ENCODE measurements at regions not wholly inside any gene's neighbourhood (a gene's known extent, or its start where the extent isn't known, plus 50 kb on each side); places are given as distances from the start of the nearest gene placed in this dataset.
"Not testable (repeated sequence)": the region's sequence is repeated elsewhere in the genome, so short reads cannot be mapped to it uniquely, and the experiment has no call there.

DNA sequence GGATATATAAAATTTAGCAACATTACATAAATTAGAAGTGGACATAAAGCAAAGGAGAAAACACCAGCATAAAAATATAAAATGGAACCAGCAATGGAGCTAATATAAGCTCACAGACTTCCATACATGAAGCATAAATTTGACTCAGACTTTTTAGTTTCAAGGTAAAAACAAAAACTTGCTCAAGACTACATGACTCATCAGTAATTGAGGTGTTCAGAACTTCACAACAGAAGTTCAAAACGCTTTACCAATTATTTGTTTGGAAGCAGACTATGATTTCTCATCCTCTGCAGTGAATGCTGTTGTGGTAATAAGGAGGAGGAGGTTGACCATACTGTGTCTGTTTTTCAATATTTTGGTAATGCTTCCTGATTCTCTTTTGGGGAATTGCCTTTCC is 192.0 kb upstream of the MEIS1 start:
- DNase-seq (ENCODE audit: low read depth) = not testable (repeated sequence)

DNA sequence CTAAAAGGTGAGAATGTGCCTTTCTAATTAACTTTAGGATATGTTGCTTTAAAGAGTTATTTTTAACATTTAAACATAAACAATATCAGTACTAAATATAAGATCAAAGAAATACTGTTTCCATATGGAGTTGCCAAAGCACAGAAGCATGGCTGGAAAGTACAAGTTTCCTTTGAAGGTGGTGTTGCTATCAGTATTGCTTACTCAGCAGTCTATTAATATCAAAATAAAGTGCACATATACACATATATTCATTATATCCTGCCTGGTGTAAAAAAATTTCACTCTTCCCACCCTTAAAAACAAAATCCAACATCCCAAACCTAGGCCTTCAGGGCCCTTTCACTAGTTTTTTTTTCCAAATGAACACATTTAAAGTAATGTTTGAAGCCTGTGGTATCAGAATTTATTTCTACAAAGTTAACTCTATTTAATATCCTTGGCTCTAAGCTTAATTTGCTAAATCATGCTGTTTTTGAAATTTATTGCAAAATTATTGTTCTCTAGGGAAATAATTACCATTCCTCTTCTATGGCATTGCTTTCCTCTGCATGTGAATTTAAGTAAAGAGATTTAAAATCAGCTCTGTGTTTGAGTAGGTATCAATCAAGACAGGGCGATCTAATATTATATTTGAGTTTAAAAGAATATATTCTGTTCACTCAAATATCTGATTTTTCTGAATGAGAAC is 192.7 kb upstream of the MEIS1 start:
- DNase-seq (ENCODE audit: low read depth) = no peak

DNA sequence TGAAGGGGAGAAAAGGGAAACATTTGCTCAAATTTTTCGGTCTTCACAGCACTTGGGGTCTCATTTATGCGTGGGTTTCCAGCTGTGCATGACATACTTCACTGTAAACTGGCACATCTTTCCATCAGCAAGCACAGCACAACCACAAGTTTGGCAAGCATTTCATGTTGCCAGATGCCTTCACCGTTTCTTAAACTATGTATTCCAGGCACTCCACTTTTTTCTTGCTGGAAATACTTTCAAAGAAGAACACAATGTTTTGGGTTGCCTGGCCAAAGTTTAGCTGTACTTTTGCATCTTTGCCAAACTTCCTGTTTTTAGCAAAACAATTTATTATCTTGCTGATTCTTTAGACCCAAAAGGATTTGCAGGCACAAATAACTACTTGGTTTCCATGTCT is 194.6 kb upstream of the MEIS1 start:
- no peak for DNase-seq (ENCODE audit: low read depth)

DNA sequence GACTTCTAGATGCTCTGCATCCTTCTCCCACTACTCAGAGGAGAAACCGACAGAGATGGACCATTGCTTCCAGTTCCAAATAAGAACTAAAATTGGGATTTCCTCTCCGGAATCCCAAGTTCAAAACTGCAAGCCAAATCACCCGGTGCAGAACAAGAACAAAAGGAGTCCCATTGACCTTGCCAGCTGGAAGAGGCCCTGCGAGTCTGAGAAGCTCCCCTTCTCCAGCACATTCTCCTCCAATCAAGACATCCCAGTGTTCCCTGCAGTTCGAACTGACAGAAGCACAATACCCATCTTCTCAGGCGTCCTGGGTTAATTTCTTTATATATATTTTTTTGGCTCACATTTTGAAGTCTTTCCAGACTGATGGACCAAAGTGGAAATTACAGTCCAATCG is 195.3 kb upstream of the MEIS1 start:
- DNase-seq (ENCODE audit: low read depth) = no peak

DNA sequence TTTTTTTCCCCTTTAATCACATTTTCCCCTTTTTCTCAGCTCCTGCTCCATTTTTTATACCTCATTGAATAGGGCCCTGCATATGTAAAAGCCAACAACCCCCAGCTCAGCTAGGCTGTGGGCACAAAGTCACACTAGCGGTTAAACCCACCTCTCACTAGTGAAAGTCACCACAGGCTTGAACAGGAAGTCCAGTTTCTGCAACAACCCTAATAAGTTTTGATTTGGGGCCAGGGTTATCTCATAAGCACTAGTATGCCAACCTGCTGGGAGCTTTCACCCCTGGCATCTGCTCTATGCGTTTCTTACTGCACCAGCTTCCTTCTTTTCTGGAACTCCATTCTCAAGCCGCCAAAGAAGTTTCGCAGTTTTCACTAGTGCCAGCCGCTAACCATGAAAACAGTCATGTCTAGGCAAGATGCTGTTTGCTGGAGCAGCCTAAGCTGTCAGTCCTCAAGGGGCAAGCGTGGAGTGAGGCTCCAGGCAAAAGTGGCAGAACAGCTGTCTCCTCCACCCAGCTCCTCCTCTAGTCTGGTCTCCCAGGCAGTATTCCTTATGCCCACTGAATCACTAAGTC is 197.0 kb upstream of the MEIS1 start:
- no peak for DNase-seq (ENCODE audit: low read depth)

DNA sequence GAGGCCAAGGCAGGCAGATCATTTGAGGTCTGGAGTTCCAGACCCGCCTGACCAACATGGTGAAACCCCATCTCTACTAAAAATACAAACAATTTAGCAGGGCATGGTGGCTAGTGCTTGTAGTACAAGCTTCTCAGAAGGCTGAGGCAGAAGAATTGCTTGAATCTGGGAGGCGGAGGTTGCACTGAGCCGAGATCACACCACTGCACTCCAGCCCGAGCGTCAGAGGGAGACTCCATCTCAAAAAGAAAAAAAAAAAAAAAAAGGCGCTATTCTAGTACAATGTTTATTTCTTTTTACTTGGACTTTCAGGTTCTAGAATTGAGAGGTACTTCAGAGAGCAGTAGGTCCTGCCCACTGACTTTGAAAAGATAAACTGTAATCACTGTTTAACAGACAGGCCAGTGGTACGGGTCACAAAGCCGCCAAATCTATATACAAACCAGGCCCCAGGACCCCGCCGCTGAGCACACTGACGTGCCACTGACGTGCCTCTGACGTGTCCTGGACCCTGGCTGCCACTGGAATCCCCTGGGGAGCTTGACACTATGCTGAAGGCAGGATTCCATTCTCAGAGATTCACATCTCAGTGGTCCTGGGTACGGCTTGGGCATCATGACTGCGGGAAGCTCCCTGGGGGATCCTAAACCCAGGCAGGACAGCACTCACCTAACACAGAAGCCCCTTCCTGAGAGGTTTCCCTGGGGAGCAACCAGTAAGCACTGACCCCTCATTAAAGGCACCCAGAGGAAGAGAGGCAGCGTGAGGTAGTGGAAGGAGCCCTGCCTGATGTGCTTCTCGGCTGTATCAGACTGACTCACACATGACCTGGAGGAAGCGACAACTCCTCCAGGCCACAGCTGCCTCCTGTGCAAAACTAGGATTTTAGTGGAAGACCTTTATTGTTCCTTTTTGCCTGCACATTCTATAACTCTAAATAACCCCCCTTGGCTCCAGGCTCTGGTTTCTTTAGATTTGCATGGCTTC is 197.8 kb upstream of the MEIS1 start:
- DNase-seq (ENCODE audit: low read depth) = no peak

DNA sequence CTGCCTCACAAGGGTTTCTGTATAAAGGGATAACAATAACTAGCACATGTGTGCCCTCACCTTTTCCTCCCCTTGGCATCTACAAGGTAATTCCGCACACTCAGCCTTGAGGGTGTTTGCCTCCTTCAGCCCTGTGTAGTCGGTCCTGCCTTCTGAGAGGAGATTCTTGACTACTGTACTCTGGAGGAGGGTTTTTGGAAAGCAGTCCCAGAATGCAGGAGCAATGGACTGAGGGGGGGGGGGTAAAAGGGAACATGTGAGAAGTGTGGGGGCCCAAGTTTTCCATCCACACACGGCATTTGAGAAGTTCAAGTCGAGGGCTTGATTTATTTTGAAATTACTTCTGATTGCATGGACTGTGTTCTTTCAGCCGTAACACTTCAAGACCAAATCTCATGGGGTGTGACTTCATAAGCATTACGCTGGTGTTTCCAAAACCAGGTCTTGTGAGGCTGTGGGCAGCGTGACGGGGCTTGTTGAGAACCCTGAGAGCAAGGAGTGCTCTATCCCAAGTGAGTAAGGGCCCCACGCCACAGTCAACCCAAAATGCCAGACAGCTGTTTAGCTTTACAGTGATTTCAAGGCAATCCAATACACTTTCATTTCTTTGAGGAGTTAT is 198.7 kb upstream of the MEIS1 start:
- no peak for DNase-seq (ENCODE audit: low read depth)

DNA sequence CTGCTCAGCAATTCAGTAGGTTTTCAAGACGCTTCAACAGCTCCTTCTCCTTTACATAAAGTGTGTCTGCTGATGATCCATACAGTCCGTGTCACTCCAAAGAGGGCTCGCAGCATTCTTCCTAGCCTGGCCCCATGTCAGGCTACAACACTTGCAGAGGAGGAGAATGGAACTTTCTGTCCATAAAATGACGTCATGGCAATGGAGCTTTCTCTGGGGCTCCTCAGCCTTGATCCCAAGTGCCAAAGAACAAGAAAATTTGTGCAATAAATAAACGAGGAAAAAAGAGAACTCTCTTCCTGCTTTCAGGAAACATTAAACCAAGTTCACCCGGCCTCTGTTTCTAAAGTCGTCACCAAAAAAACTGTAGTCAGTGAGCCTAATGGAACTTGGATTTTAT is 199.5 kb upstream of the MEIS1 start:
- peak; percentile 3 for DNase-seq (ENCODE audit: low read depth)

DNA sequence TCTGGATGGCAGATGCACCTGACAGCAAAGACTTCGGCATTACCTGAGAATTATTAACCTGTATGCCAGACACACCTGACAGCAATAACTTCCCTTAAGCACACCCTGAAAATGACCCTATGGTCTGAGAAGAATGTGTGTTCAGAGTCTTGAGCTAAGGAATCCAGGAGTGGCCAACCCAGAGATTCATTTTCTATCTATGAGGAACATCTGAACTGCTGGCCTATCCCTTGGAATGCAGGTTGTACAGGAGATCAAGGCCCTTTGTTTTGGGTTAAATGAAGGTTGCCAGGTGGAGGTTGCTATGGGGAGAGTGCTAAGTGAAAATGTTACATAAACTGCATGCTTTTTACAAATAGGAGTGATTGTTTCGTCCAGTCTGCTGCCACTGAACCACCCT is 200.9 kb upstream of the MEIS1 start:
- no peak for DNase-seq (ENCODE audit: low read depth)

DNA sequence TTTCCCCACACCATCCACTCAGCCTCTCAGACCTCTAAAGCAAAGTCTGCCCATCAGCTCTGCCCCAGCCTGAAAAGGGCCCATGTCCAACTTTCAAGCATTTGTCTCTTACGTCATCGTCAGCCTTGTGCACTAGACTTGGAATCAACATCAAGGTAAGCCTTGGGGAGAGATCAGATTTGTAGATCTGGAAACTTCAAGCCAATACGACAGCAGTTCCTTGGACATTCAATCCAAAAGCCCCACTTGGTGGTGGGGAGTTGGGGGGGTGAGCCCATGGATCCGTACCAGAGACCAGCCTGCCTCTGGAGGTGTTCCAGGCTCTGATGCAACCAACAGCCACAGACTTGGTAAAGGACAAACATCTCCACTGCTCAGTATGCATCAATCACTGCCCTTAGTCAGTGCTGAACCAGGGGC is 206.8 kb upstream of the MEIS1 start:
- DNase-seq (ENCODE audit: low read depth) = no peak

DNA sequence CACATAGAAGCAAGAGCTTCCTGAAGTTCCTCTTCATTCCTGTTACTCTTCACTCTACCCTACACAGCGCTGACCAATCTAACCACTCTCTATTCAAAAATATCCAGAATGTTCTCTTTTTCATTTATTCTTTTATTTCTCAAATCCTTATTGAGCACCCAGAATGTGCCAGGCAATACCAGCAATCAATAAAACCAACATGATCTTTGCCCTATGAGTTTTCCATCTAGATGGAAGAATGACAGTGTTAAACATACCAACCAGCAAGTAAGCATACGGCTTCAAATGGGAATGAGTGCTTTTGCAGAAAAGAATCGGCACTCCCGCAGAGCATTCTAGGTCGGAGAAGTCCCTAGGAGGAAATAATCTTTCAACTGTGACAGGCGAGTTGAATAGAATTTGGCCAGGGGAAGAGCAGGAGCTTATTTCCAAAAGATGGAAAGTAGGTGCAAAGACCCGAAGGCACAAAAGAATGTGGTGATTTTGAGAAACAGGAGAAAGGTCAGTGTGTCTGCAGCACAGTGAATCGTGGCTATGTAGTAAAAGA is 217.8 kb upstream of the MEIS1 start:
- DNase-seq (ENCODE audit: low read depth) = no peak

DNA sequence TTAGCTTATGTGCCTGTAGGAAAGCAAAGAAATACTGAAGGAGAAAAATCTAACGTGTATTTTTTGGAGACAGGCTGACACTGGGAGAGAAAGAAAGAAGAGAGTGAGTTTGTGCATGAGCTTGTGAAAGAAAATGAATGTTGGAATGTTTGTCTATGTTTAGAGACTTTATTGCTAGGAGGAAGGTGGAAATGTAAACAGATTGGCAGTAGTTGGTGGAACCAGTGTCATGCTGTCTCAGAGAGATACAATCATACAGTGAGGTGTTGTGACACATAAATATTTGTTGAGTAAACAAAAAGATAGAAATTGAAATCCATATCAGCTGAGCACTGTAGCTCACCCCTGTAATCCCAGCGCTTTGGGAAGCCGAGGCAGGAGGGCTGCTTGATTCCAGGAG is 222.2 kb upstream of the MEIS1 start:
- no peak for DNase-seq (ENCODE audit: low read depth)

DNA sequence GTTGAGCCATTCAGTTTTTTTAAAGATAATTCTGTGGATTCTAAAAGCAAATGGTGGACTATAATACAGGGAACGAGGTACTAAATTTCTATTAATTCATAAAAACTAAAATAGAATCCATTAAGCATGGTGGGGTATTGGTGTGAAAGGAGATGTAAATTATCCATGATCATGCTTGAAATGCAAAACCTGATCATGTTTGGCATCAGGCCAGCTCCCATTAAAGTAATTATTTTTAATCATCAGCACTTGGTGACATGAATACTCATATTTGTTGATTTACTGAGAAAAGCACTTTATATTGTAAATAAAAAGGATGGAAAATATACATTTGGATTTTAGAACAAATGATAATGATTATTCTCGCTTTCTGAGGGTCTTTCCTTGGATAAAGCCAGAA is 232.3 kb upstream of the MEIS1 start:
- no peak for DNase-seq (ENCODE audit: low read depth)

DNA sequence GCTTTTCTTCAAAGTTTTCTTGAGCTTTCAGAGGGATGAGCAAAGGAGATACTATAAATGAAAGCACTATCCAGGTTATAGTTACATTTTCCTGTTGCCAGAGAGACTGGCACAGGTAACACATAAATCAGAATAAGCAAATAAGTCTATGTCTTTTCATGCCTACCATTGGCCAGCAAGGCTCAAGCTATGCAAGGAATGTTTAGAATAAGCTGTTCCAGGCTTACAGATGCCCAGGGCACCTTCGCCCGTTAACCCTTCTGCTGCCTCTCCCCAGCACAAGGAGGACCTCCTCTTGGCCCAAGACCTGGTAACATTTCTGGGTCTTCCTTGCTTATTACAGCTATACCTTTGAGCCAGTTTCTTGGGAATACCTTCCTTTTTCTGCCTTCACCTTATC is 233.7 kb upstream of the MEIS1 start:
- DNase-seq (ENCODE audit: low read depth) = no peak

DNA sequence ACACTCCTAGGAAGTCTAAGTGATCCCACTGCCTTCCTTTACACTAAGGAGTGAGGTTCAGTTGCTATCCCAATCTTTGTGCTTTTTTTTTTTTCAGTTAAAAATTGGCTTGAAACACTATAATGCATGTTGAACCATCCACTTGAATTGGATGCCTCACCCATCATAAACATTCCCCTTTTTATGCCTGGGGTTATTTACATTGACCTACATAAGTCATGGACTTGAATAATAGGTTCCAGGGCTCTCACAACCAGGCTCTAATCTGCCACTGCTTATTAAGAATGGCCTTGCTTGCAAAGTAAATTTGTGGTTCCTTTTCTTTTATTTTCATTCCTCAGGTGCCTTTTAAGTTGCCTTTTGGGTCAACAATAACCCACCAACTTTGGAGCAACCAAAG is 236.1 kb upstream of the MEIS1 start:
- DNase-seq (ENCODE audit: low read depth) = no peak

DNA sequence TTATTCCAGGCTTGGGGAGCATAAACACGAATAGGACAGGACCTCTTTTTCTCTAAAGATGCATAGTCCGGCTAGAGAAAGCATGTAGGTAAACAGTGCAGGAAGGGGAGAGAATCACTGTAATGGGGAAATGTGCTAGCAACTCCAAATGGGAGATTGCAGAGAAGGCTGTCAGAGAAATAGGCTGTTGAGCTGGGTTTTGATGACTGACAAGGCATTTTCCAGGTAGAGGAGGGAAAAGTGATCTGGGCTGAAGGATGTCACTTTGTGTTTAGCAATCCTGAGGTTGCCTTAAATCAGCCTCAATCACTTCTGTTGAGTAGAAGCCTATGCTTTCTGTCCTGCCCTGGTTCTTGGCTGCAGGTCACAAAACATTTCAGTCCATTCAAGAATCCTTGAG is 242.0 kb upstream of the MEIS1 start:
- no peak for DNase-seq (ENCODE audit: low read depth)

DNA sequence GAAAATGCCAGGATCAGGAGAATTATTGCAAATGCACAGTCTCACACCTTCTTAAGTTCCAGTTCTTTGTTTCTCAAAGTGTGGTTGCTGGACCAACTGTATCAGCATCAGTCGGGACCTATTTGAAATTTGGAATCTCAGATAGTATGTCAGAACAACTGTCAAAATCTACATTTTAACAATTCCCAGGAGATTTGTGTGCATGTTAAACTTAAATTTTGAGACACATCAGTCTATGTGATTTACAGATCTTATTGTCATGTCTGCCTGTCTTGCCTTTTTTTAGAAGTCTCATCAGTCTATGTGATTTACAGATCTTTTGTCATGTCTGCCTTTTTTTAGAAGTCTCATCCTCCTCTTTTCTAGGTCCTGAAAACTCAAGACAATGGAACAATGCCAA is 243.6 kb upstream of the MEIS1 start:
- DNase-seq (ENCODE audit: low read depth) = no peak

DNA sequence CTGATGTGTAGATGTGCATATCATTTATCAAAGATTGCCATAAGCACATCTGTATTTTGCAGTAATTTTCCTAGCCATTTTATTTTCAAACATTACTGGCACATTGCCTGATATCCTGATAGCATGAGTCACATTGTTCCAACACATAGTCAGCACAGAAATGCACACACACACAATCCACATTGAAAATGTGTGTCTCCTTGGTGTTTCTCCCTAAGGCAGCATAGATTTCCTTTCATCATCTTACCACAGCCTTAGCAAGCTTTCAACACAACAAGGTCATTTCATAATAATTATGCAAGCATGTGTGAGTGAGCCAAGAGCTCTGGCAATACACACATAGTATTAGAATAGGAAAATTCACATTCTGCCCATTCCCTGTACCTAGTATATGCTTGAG is 245.4 kb upstream of the MEIS1 start:
- DNase-seq (ENCODE audit: low read depth) = no peak

DNA sequence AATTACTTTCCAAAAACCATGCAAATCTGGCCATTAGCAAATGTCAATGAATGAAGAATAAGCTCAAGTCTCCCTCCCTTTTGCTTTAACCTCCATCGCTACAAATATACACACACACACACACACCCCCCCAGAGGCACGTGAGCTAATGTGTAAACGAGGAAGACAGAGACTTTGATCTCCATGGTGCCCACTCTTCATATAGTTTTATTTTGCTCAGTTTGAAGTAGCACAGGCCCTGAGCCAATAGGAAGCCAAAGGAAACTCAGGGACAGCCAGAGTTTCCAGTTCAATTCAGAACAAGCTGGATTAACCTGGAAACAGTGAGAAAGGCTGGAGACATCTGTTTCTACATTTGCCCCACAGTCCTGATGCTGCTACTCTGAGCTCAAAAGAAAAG is 248.4 kb upstream of the MEIS1 start:
- no peak for DNase-seq (ENCODE audit: low read depth)

DNA sequence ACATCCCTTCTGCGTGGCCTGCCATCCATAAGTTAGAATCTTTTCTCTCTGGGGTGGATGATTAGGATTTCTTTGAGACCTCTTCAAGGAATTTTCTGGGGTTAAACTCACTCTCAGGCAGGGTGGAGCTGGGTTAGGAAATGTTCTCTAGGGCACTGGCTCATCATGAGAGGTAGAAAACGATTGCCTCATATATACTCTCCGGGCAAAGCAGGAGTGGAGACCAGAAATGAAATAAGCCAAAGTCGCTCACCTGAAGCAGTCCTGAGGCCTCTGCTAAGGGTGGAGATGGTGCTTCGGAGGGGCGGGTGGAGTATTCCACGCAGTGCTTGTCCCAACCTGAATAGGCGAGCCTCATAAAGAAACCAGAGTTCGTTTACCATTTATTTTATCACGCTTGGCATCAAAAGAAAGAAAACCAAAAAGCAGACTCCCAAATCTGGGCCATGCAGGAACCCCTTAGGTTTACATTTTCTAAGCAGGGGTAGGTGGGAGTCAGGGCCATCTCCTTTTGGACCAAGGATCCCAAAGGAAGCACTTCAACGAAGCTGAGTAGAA is 249.3 kb upstream of the MEIS1 start:
- no peak for DNase-seq (ENCODE audit: low read depth)

DNA sequence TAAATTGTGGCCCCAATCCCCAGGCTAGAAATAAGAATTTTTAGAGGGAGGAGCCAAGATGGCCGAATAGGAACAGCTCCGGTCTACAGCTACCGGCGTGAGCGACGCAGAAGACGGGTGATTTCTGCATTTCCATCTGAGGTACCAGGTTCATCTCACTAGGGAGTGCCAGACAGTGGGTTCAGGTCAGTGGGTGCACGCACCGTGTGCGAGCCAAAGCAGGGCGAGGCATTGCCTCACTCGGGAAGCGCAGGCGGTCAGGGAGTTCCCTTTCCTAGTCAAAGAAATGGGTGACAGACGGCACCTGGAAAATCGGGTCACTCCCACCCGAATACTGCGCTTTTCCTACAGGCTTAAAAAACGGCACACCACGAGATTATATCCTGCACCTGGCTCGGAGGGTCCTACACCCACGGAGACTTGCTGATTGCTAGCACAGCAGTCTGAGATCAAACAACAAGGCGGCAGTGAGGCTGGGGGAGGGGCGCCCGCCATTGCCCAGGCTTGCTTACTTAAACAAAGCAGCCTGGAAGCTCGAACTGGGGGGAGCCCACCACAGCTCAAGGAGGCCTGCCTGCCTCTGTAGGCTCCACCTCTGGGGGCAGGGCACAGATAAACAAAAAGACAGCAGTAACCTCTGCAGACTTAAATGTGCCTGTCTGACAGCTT is 257.7 kb upstream of the MEIS1 start:
- not testable (repeated sequence) for DNase-seq (ENCODE audit: low read depth)

All from EH (cell line).